ENCODE measurements at regions not wholly inside any gene's neighbourhood (a gene's known extent, or its start where the extent isn't known, plus 50 kb on each side); places are given as distances from the start of the nearest gene placed in this dataset.
A peak's percentile ranks its signal among the peaks of the same experiment; 100 is the strongest.

DNA sequence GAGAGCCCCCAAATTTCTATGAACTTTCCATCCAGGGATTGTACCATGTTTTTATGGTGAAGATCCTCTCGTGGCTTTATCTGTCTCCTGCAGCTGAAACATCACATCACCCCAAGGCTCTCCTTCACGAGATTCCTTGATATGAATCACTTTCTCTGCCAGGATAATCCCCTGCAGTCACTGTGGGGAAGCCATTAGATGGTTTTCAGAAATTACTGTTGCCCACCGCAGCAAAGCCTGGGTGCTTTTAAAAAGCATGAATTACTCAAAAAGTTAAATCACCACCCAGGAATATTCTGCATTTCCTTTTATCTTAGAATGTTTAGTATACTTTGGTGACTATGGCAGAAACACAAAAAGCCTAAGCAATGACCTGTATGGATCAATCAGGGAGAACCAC lies 428.4 kb upstream of the SLC14A2 start:
- no peaks in the 10 kb centered on the region for H3K36me3 ChIP-seq (ENCODE audit: low read depth, low read length)
- H3K9me3 ChIP-seq (ENCODE audit: low read length), result no peaks in the 10 kb centered on the region
- H3F3A ChIP-seq (ENCODE audit: low read length, unreplicated experiment), result no peaks in the 10 kb centered on the region
- no peak overlapping the region for H3K9ac ChIP-seq (ENCODE audit: low read length)
- DNase-seq (no peak), ATAC-seq (no peak)
- H3K4me2 ChIP-seq (ENCODE audit: low read length), result no peak overlapping the region
- POLR2A ChIA-PET (ENCODE audit: unreplicated experiment), result interaction anchor here (0.6 kb wide), 1 partner anchor 23 kb away, joined by 4 read pairs; no protein-coding TSS in a partner anchor
- no peaks in the 10 kb centered on the region for H3K9me2 ChIP-seq (replicated peaks; ENCODE audit: low read length)
- CTCF ChIA-PET, result no interaction called here
- no peak overlapping the region for H3K4me3 ChIP-seq (ENCODE audit: low read length)
- H4K20me1 ChIP-seq (ENCODE audit: low read length), result no peaks in the 10 kb centered on the region
- no peaks in the 10 kb centered on the region for H3K79me2 ChIP-seq (ENCODE audit: low read length)
- no peak overlapping the region for H3K27ac ChIP-seq (ENCODE audit: low read length)
- H3K4me1 ChIP-seq (ENCODE audit: insufficient read depth, low read length), result no peaks in the 10 kb centered on the region
- no peaks in the 10 kb centered on the region for H3K27me3 ChIP-seq (ENCODE audit: low read length)
- TF ChIP-seq, protein P1, sequence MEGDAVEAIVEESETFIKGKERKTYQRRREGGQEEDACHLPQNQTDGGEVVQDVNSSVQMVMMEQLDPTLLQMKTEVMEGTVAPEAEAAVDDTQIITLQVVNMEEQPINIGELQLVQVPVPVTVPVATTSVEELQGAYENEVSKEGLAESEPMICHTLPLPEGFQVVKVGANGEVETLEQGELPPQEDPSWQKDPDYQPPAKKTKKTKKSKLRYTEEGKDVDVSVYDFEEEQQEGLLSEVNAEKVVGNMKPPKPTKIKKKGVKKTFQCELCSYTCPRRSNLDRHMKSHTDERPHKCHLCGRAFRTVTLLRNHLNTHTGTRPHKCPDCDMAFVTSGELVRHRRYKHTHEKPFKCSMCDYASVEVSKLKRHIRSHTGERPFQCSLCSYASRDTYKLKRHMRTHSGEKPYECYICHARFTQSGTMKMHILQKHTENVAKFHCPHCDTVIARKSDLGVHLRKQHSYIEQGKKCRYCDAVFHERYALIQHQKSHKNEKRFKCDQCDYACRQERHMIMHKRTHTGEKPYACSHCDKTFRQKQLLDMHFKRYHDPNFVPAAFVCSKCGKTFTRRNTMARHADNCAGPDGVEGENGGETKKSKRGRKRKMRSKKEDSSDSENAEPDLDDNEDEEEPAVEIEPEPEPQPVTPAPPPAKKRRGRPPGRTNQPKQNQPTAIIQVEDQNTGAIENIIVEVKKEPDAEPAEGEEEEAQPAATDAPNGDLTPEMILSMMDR (conservative IDR thresholded peaks at IDR 0.05; ENCODE audit: low read depth, low read length), result no peak
- no peak for TF ChIP-seq EZH2 (IDR thresholded peaks at IDR 0.05; ENCODE audit: low read length, unreplicated experiment)
- no peak for TF ChIP-seq EZH2phosphoT487 (IDR thresholded peaks at IDR 0.05; ENCODE audit: borderline replicate concordance, low read length)
- intact Hi-C loops (cut with micrococcal nuclease), result no loop called here
- H2AFZ ChIP-seq (ENCODE audit: low read length), result no peak overlapping the region
- no TSS peak for BruUV-seq (replicated peaks)

DNA sequence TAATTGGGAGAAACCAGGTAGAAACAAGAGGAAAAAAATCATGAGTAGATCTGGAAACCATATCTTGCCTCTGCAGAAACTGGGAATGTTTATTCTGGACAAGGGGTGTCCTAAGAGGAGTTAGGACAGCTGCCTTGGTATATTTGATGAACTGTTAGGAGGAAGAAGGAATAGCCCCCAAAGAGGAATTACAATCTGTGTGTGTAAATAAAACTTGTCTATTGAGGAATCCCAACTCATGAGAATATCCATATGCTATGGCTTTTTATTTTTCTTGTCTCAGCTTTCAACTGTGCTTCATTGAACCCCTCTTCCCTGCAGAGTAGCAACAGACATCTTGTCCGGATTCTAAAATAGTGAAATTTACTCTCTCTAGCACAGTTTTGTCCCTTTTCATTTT lies 423.5 kb upstream of the SLC14A2 start:
- ChIA-PET POLR2A (ENCODE audit: unreplicated experiment) (no interaction called here), CTCF (no interaction called here)
- BruUV-seq (replicated peaks), result no TSS peak

DNA sequence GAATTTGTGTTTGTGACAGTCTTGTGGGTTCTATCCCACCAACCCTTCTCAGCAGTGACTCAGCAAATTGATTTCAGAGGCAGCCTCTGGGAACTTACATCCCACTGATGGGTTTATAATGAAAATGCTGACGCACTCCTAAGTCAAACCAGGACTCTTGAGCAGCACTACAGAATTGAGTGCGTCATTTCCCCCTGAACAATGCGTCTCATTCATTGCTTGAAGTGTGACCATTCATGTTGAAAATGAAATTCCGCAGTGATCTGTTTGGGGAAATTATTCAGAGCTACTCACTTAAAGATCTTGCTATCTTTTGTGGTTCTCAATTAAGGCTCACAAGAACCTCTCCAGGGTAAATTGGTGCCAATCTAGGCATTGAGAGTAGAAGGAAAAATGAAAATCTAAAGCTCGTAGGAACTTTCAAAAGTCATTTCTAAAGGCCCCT lies 417.7 kb upstream of the SLC14A2 start:
- peak overlapping the region; percentile 63 for H3K9ac ChIP-seq (ENCODE audit: low read length)
- intact Hi-C loops (cut with micrococcal nuclease), result no loop called here
- CTCF ChIA-PET, result no interaction called here
- no peaks in the 10 kb centered on the region for H3K36me3 ChIP-seq (ENCODE audit: low read depth, low read length)
- H3K4me3 ChIP-seq (ENCODE audit: low read length), result no peak overlapping the region
- TF ChIP-seq, protein P1 (conservative IDR thresholded peaks at IDR 0.05; ENCODE audit: low read depth, low read length), result no peak
- TF ChIP-seq EZH2phosphoT487 (IDR thresholded peaks at IDR 0.05; ENCODE audit: borderline replicate concordance, low read length) (no peak), EZH2 (IDR thresholded peaks at IDR 0.05; ENCODE audit: low read length, unreplicated experiment) (no peak)
- peak; percentile 73 for ATAC-seq
- peaks cover 33% of the 10 kb centered on the region for H3K4me1 ChIP-seq (ENCODE audit: insufficient read depth, low read length)
- H3F3A ChIP-seq (ENCODE audit: low read length, unreplicated experiment), result no peaks in the 10 kb centered on the region
- no peaks in the 10 kb centered on the region for H3K9me3 ChIP-seq (ENCODE audit: low read length)
- H3K9me2 ChIP-seq (replicated peaks; ENCODE audit: low read length), result no peaks in the 10 kb centered on the region
- peak overlapping the region; percentile 28; the same call in 1 of the 2 replicates for H3K4me2 ChIP-seq (ENCODE audit: low read length)
- peak overlapping the region; percentile 96 for H3K27ac ChIP-seq (ENCODE audit: low read length)
- H4K20me1 ChIP-seq (ENCODE audit: low read length), result no peaks in the 10 kb centered on the region
- no peaks in the 10 kb centered on the region for H3K27me3 ChIP-seq (ENCODE audit: low read length)
- no peaks in the 10 kb centered on the region for H3K79me2 ChIP-seq (ENCODE audit: low read length)
- no TSS peak for BruUV-seq (replicated peaks)
- DNase-seq, result peak; percentile 72
- no peak overlapping the region for H2AFZ ChIP-seq (ENCODE audit: low read length)
- POLR2A ChIA-PET (ENCODE audit: unreplicated experiment), result no interaction called here

More for the DNA sequence above, 423.5 kb upstream of the SLC14A2 start:
- Histone ChIP-seq H3K9me2 (replicated peaks; ENCODE audit: low read length) (no peaks in the 10 kb centered on the region), H3K4me3 (ENCODE audit: low read length) (no peak overlapping the region), H3K27ac (ENCODE audit: low read length) (no peak overlapping the region), H4K20me1 (ENCODE audit: low read length) (no peaks in the 10 kb centered on the region), H2AFZ (ENCODE audit: low read length) (no peak overlapping the region), H3F3A (ENCODE audit: low read length, unreplicated experiment) (no peaks in the 10 kb centered on the region), H3K4me1 (ENCODE audit: insufficient read depth, low read length) (peaks cover 10% of the 10 kb centered on the region; the same call in 1 of the 2 replicates), H3K9ac (ENCODE audit: low read length) (no peak overlapping the region), H3K36me3 (ENCODE audit: low read depth, low read length) (no peaks in the 10 kb centered on the region), H3K79me2 (ENCODE audit: low read length) (no peaks in the 10 kb centered on the region), H3K4me2 (ENCODE audit: low read length) (no peak overlapping the region), H3K27me3 (ENCODE audit: low read length) (no peaks in the 10 kb centered on the region), H3K9me3 (ENCODE audit: low read length) (no peaks in the 10 kb centered on the region)
- intact Hi-C loops (cut with micrococcal nuclease), result no loop called here
- DNase-seq, result no peak
- TF ChIP-seq EZH2phosphoT487 (IDR thresholded peaks at IDR 0.05; ENCODE audit: borderline replicate concordance, low read length), result no peak
- TF ChIP-seq EZH2 (IDR thresholded peaks at IDR 0.05; ENCODE audit: low read length, unreplicated experiment), result no peak
- TF ChIP-seq, protein P1 (conservative IDR thresholded peaks at IDR 0.05; ENCODE audit: low read depth, low read length), result no peak
- no peak for ATAC-seq

Data from PC-3 (cell line).